HEK293T (cell line): ENCODE measurements at regions not wholly inside any gene's neighbourhood (a gene's known extent, or its start where the extent isn't known, plus 50 kb on each side); places are given as distances from the start of the nearest gene placed in this dataset.

ENCODE experiments used
- CTCF ChIA-PET: fragments of 350-600 bp; formaldehyde crosslinking; extraction: SDS; loops from one replicate; lab custom pipeline; 2021; ENCODE audit warnings: antibody characterized with exemption, inconsistent platforms; lab: Yijun Ruan, JAX
- POLR2A ChIA-PET: fragments of 350-600 bp; formaldehyde crosslinking; extraction: SDS; loops from one replicate; lab custom pipeline; 2020; ENCODE audit warnings: antibody characterized with exemption, inconsistent platforms; lab: Yijun Ruan, JAX
- DNase-seq: peaks from one replicate; pipeline ENCODE4 v3.0.0; 2012; ENCODE audit warnings: mixed read lengths; ENCODE audit errors: extremely low spot score
- ARNT ChIP-seq: fragments of 450-650 bp; IDR thresholded peaks from 2 replicates; pipeline ENCODE4 v1.6.1; 2017; ENCODE audit warnings: mild to moderate bottlenecking
- BHLHE40 ChIP-seq: fragments of 450-650 bp; IDR thresholded peaks from 2 replicates; pipeline ENCODE4 v1.6.1; 2016; ENCODE audit warnings: mild to moderate bottlenecking, moderate library complexity, borderline replicate concordance
- CTBP1 ChIP-seq: fragments of 450-650 bp; IDR thresholded peaks from 2 replicates; pipeline ENCODE4 v1.6.1; 2016; ENCODE audit warnings: borderline replicate concordance
- ELF4 ChIP-seq: fragments of 450-650 bp; IDR thresholded peaks from 2 replicates; pipeline ENCODE4 v1.6.1; 2017; ENCODE audit warnings: antibody characterized with exemption
- FOXA1 ChIP-seq: fragments of 450-650 bp; IDR thresholded peaks from 2 replicates; pipeline ENCODE4 v1.6.1; 2016; ENCODE audit warnings: mild to moderate bottlenecking
- FOXK2 ChIP-seq: fragments of 450-650 bp; IDR thresholded peaks from 2 replicates; pipeline ENCODE4 v1.6.1; 2016; ENCODE audit warnings: mild to moderate bottlenecking
- FOXM1 ChIP-seq: fragments of 450-650 bp; IDR thresholded peaks from 2 replicates; pipeline ENCODE4 v1.6.1; 2017; ENCODE audit warnings: mild to moderate bottlenecking, borderline replicate concordance
- HDGF ChIP-seq: fragments of 450-650 bp; IDR thresholded peaks from 2 replicates; pipeline ENCODE4 v1.6.1; 2017; ENCODE audit warnings: antibody characterized with exemption, borderline replicate concordance
- L3MBTL2 ChIP-seq: fragments of 450-650 bp; conservative IDR thresholded peaks from 2 replicates; pipeline ENCODE4 v1.6.1; 2016; ENCODE audit warnings: mild to moderate bottlenecking
- LEF1 ChIP-seq: fragments of 450-650 bp; IDR thresholded peaks from 2 replicates; pipeline ENCODE4 v1.6.1; 2017; ENCODE audit warnings: mild to moderate bottlenecking, borderline replicate concordance
- NFRKB ChIP-seq: fragments of 450-650 bp; IDR thresholded peaks from 2 replicates; pipeline ENCODE4 v1.6.1; 2016; ENCODE audit warnings: mild to moderate bottlenecking, moderate library complexity
- PKNOX1 ChIP-seq: fragments of 450-650 bp; IDR thresholded peaks from 2 replicates; pipeline ENCODE4 v1.6.1; 2016
- SP1 ChIP-seq: fragments of 450-650 bp; IDR thresholded peaks from 2 replicates; pipeline ENCODE4 v1.6.1; 2017
- SUZ12 ChIP-seq: fragments of 450-650 bp; IDR thresholded peaks from 2 replicates; pipeline ENCODE4 v1.6.1; 2016; ENCODE audit warnings: mild to moderate bottlenecking
- TARDBP ChIP-seq: fragments of 450-650 bp; IDR thresholded peaks from 2 replicates; pipeline ENCODE4 v1.6.1; 2016
- ZNF384 ChIP-seq: fragments of 450-650 bp; IDR thresholded peaks from 2 replicates; pipeline ENCODE4 v1.6.1; 2016

DNA sequence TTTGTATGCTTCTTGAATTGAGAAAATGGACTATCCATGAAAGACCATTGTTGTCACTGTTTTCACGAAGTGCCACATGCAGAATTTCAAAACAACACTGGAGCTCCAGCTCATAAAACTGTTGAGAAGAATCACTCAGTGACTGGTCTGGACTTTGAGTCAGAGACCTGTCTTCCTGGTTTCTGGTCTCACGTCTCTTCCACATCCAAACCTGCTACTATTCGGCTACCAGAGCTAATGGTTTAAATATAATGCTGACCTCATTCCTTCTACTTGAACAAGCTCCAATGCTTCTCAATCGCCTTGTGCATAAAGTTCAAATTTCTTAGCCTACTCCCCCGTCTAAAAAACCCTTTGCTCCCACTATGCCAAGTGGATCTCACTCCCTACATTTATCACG lies 227.9 kb upstream of the NR2F2 start:
- TF ChIP-seq ELF4 (no peak), CTBP1 (no peak), FOXM1 (no peak), NFRKB (no peak), ARNT (no peak), PKNOX1 (no peak), L3MBTL2 (no peak), TARDBP (no peak), SUZ12 (no peak), SP1 (no peak), BHLHE40 (no peak), FOXA1 (no peak), ZNF384 (no peak), FOXK2 (no peak), HDGF (no peak), LEF1 (no peak)
- ChIA-PET POLR2A (no interaction called here), CTCF (interaction anchor here (0.6 kb wide), 1 partner anchor 217 kb away, joined by 3 read pairs; no protein-coding TSS in a partner anchor)
- DNase-seq = no peak

GRCh38 chr15:96106181-96106580 lies 224.3 kb upstream of the NR2F2 start:
- DNase-seq = no peak
- no peak for TF ChIP-seq ARNT
- no peak for TF ChIP-seq TARDBP
- no peak for TF ChIP-seq FOXM1
- TF ChIP-seq ELF4 = no peak
- no peak for TF ChIP-seq FOXK2
- TF ChIP-seq HDGF = no peak
- TF ChIP-seq PKNOX1 = no peak
- no peak for TF ChIP-seq NFRKB
- TF ChIP-seq BHLHE40 = no peak
- TF ChIP-seq FOXA1 = no peak
- no peak for TF ChIP-seq SP1
- no peak for TF ChIP-seq L3MBTL2
- TF ChIP-seq CTBP1 = no peak
- no peak for TF ChIP-seq ZNF384
- no peak for TF ChIP-seq LEF1
- TF ChIP-seq SUZ12 = no peak
- CTCF ChIA-PET = no interaction called here
- POLR2A ChIA-PET = no interaction called here

DNA sequence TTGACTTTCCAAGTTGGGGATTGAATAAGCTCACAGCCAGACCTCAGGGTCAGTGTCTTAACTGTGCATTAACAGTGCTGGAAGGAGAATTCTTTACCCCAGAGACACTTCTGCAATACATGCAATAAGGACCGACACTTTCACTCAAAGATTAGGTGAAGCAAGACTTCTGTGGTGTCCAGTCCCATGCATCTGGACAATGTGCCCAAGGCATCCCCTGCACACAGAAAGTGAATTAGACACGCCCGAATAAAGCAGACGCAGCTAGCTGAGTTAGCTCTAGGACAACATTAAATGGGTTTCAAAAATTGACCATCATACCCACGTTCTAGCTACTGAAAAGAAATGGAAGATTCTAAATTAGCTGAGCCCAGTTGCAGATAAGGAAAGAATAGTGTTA lies 223.9 kb upstream of the NR2F2 start:
- ChIA-PET POLR2A (no interaction called here), CTCF (no interaction called here)
- TF ChIP-seq TARDBP = no peak
- TF ChIP-seq CTBP1 = no peak
- no peak for TF ChIP-seq PKNOX1
- TF ChIP-seq HDGF = no peak
- no peak for TF ChIP-seq FOXK2
- no peak for TF ChIP-seq FOXA1
- no peak for TF ChIP-seq SP1
- no peak for DNase-seq

- TF ChIP-seq ARNT = no peak
- no peak for TF ChIP-seq ZNF384
- TF ChIP-seq FOXM1 = no peak
- no peak for TF ChIP-seq FOXA1
- no peak for TF ChIP-seq LEF1
- TF ChIP-seq ELF4 = no peak
- TF ChIP-seq PKNOX1 = no peak
- TF ChIP-seq TARDBP = no peak
- TF ChIP-seq HDGF = no peak
- no peak for TF ChIP-seq L3MBTL2
- TF ChIP-seq FOXK2 = no peak
- no peak for TF ChIP-seq CTBP1
- no peak for TF ChIP-seq SUZ12
- no peak for DNase-seq
- POLR2A ChIA-PET = no interaction called here
- CTCF ChIA-PET = no interaction called here
Measured at GRCh38 chr15:96107916-96108315, 222.6 kb upstream of the NR2F2 start.

DNA sequence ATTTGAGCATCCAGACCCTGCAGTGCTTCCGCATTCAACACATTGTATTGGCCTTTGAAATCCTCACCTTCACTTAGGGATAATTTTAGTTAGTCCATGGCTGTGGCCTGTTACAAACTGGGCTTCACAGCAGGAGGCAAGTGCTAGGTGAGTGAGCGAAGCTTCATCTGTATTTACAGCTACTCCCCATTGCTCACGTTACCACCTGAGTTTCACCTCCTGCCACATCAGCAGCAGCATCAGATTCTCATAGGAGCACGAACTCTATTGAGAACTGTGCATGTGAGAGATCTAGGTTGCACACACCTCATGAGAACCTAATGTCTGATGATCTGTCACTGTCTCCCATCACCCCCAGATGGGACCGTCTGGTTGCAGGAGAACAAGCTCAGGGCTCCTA lies 222.1 kb upstream of the NR2F2 start:
- POLR2A ChIA-PET = no interaction called here
- TF ChIP-seq CTBP1 (no peak), ARNT (no peak), FOXM1 (no peak), BHLHE40 (no peak), PKNOX1 (no peak), HDGF (no peak), FOXK2 (no peak), TARDBP (no peak), ELF4 (no peak), L3MBTL2 (no peak), SP1 (no peak), NFRKB (no peak), SUZ12 (no peak), FOXA1 (no peak), ZNF384 (no peak)
- CTCF ChIA-PET = no interaction called here
- no peak for DNase-seq
